Panc1 (cell line): ENCODE measurements at regions not wholly inside any gene's neighbourhood (a gene's known extent, or its start where the extent isn't known, plus 50 kb on each side); places are given as distances from the start of the nearest gene placed in this dataset.

Source experiments
- ATAC-seq: fragments of 200-7000 bp; cut with Tn5 transposase; 2 replicates; pipeline ENCODE4 v1.9.1; 2020; ENCODE audit warnings: mild to moderate bottlenecking, moderate library complexity
- BruUV-seq: library from RNA; stranded (reverse); fragments of 400-500 nt; replicated peaks from 2 replicates; lab custom pipeline; 2021; lab: Mats Ljungman, UMichigan
- CTCF ChIA-PET: fragments of 300-600 bp; sonication (Branson Sonifier 250); formaldehyde crosslinking; loops from one replicate; lab custom pipeline; 2022; ENCODE audit warnings: antibody characterized with exemption; lab: Charles Lee
- POLR2A ChIA-PET: fragments of 300-600 bp; sonication (Branson Sonifier 250); formaldehyde crosslinking; loops from one replicate; lab custom pipeline; 2022; ENCODE audit warnings: antibody characterized with exemption; lab: Charles Lee
- DNase-seq: peaks from one replicate; pipeline ENCODE4 v3.0.0-alpha.2; 2010; ENCODE audit warnings: low read depth, low spot score
- H3K27ac ChIP-seq: 2 replicates; pipeline ENCODE4 v1.5.1; 2011; ENCODE audit warnings: mild to moderate bottlenecking, low read length, inconsistent platforms
- H3K27me3 ChIP-seq: fragments of 200-500 bp; sonication (Bioruptor generic); 2 replicates; pipeline ENCODE4 v1.6.0; 2014; ENCODE audit warnings: low read length, inconsistent platforms; ENCODE audit not compliant: control insufficient read depth, insufficient read depth
- H3K36me3 ChIP-seq: fragments of 200-500 bp; sonication (Bioruptor generic); 2 replicates; pipeline ENCODE4 v1.5.1; 2014; ENCODE audit warnings: inconsistent platforms, mild to moderate bottlenecking, low read length, moderate library complexity; ENCODE audit not compliant: control insufficient read depth, insufficient read depth
- H3K4me1 ChIP-seq: 2 replicates; pipeline ENCODE4 v1.5.1; 2011; ENCODE audit warnings: inconsistent platforms, mild to moderate bottlenecking, low read length, moderate library complexity; ENCODE audit not compliant: control insufficient read depth, insufficient read depth
- H3K4me3 ChIP-seq, 2 experiments: 2 replicates each; pipeline ENCODE4 v1.5.1; 2011 to 2012; ENCODE audit warnings: low read depth in 2 of 2, low read length in 2 of 2, mild to moderate bottlenecking in 2 of 2, inconsistent platforms in 1 of 2, moderate library complexity in 1 of 2
- H3K9me3 ChIP-seq: fragments of 200-500 bp; sonication (Bioruptor generic); 2 replicates; pipeline ENCODE4 v1.5.1; 2014; ENCODE audit warnings: low read depth, mild to moderate bottlenecking, inconsistent platforms, low read length, moderate library complexity; ENCODE audit not compliant: control insufficient read depth, insufficient read depth
- CTCF ChIP-seq: fragments of 450-650 bp; IDR thresholded peaks from 2 replicates; pipeline ENCODE4 v1.5.1; 2017; ENCODE audit warnings: mild to moderate bottlenecking
- POLR2AphosphoS5 ChIP-seq: IDR thresholded peaks from 2 replicates; pipeline ENCODE4 v1.6.1; 2012; ENCODE audit warnings: mild to moderate bottlenecking, low read depth, low read length, moderate library complexity
- REST ChIP-seq, 2 experiments: IDR thresholded peaks; 2 replicates each; pipeline ENCODE4 v1.6.1; 2011 to 2012; ENCODE audit warnings: low read depth in 2 of 2, control low read depth in 1 of 2, low read length in 1 of 2, mild to moderate bottlenecking in 1 of 2, moderate library complexity in 1 of 2; ENCODE audit not compliant: insufficient read depth in 1 of 2
- SIN3A ChIP-seq: IDR thresholded peaks from 2 replicates; pipeline ENCODE4 v1.6.1; 2012; ENCODE audit warnings: low read depth, mild to moderate bottlenecking, low read length, moderate library complexity, borderline replicate concordance; ENCODE audit not compliant: insufficient read depth
- TCF7L2 ChIP-seq: IDR thresholded peaks from 2 replicates; pipeline ENCODE4 v1.6.1; 2011; ENCODE audit warnings: mild to moderate bottlenecking, low read depth, low read length, inconsistent platforms
- in situ Hi-C: cut with HindIII; loops from 2 replicates; pipeline ENCODE4 v1.10.0; 2016; ENCODE audit warnings: low sequenced_read_pairs, low pct_unique_long_range_greater_than_20kb
- intact Hi-C: fragments of 100-400 bp; cut with micrococcal nuclease; formaldehyde crosslinking; loops from one replicate; pipeline ENCODE4 v1.10.0; 2022; ENCODE audit not compliant: unreplicated experiment

- BruUV-seq = no TSS peak
- ATAC-seq = no peak
Measured at GRCh38 chr12:97960741-97961608, 498.4 kb downstream of the RMST start.

GRCh38 chr12:97967831-97968230 is 505.2 kb downstream of the RMST start:
- H3K9me3 ChIP-seq = no peaks in the 10 kb centered on the region
- no peaks in the 10 kb centered on the region for H3K36me3 ChIP-seq
- TF ChIP-seq POLR2AphosphoS5 (no peak), SIN3A (no peak), TCF7L2 (no peak), REST (IDR thresholded peaks at IDR 0.05; ENCODE audit: insufficient read depth in 1 of 2, low read depth in 2 of 2, low read length in 1 of 2) (no peak), CTCF (no peak)
- POLR2A ChIA-PET = no interaction called here
- H3K4me1 ChIP-seq = no peaks in the 10 kb centered on the region
- no peak for ATAC-seq
- H3K4me3 ChIP-seq = no peak overlapping the region
- H3K27ac ChIP-seq = no peak overlapping the region
- BruUV-seq = no TSS peak
- in situ Hi-C loops = no loop called here
- H3K27me3 ChIP-seq = no peaks in the 10 kb centered on the region
- intact Hi-C loops = no loop called here
- CTCF ChIA-PET = no interaction called here
- DNase-seq = no peak

More at GRCh38 chr12:97960741-97961608, 498.4 kb downstream of the RMST start:
- Histone ChIP-seq H3K9me3 (no peaks in the 10 kb centered on the region), H3K36me3 (no peaks in the 10 kb centered on the region), H3K4me3 (no peak overlapping the region), H3K4me1 (no peaks in the 10 kb centered on the region), H3K27me3 (no peaks in the 10 kb centered on the region), H3K27ac (no peak overlapping the region)
- intact Hi-C loops (no loop called here), in situ Hi-C loops (no loop called here)
- ChIA-PET POLR2A (interaction anchor here (0.6 kb wide), 1 partner anchor 374 kb away, joined by 4 read pairs; no protein-coding TSS in a partner anchor), CTCF (no interaction called here)
- DNase-seq = peak; percentile 20
- TF ChIP-seq REST (IDR thresholded peaks at IDR 0.05; ENCODE audit: insufficient read depth in 1 of 2, low read depth in 2 of 2, low read length in 1 of 2) = no peak
- TF ChIP-seq CTCF = peak; percentile 71
